ENCODE measurements at regions not wholly inside any gene's neighbourhood (a gene's known extent, or its start where the extent isn't known, plus 50 kb on each side); places are given as distances from the start of the nearest gene placed in this dataset.
"Not testable (repeated sequence)": the region's sequence is repeated elsewhere in the genome, so short reads cannot be mapped to it uniquely, and the experiment has no call there.

DNA sequence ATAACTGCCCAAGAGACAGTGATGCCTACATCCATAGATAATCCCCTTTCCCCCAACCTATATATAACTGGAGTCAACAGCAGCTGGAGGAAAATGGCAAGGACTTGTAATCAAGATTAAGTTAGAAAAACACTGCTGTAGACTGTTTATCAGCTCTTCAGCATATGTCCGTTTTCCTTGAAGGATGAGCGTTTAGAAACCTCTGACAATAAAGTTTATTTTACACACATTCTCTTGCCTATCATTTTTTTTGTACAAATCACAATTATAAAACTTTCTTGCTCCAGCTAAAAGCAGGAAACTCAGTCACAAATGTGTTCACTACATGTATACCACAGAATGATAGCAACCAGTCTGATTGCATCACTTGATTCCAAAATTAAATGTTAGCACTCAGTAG, 50.8 kb downstream of the PPIAL4G start:
- not testable (repeated sequence) for H4K20me1 ChIP-seq (ENCODE audit: insufficient read depth, low read depth, low read length); H3K4me1 ChIP-seq (ENCODE audit: low read length); DNase-seq; H3K9me2 ChIP-seq (replicated peaks; ENCODE audit: insufficient read depth, low read length); H3K9ac ChIP-seq (ENCODE audit: low read length); H3K4me2 ChIP-seq (ENCODE audit: low read depth, low read length, poor library complexity, severe bottlenecking); H3K79me2 ChIP-seq (ENCODE audit: low read length); H3K36me3 ChIP-seq (ENCODE audit: insufficient read depth, low read length); H2AFZ ChIP-seq (ENCODE audit: low read length); H3K27ac ChIP-seq (ENCODE audit: low read length); H3K9me3 ChIP-seq (ENCODE audit: low read length); H3K4me3 ChIP-seq (ENCODE audit: low read length); H3K27me3 ChIP-seq (ENCODE audit: low read length)

- H3K9me2 ChIP-seq (replicated peaks; ENCODE audit: insufficient read depth, low read length); H3K36me3 ChIP-seq (ENCODE audit: insufficient read depth, low read length); H3K4me1 ChIP-seq (ENCODE audit: low read length); DNase-seq; H3K9ac ChIP-seq (ENCODE audit: low read length); H3K79me2 ChIP-seq (ENCODE audit: low read length); H4K20me1 ChIP-seq (ENCODE audit: insufficient read depth, low read depth, low read length); H3K27ac ChIP-seq (ENCODE audit: low read length); H3K4me3 ChIP-seq (ENCODE audit: low read length); H2AFZ ChIP-seq (ENCODE audit: low read length); H3K9me3 ChIP-seq (ENCODE audit: low read length); H3K4me2 ChIP-seq (ENCODE audit: low read depth, low read length, poor library complexity, severe bottlenecking); H3K27me3 ChIP-seq (ENCODE audit: low read length): not testable (repeated sequence)
These were observed 53.2 kb downstream of the PPIAL4G start for GRCh38 chr1:148429856-148430255.

GRCh38 chr1:148426940-148427611, 56.0 kb downstream of the PPIAL4G start:
- H3K36me3 ChIP-seq (ENCODE audit: insufficient read depth, low read length); H3K79me2 ChIP-seq (ENCODE audit: low read length); H3K9ac ChIP-seq (ENCODE audit: low read length); H3K4me3 ChIP-seq (ENCODE audit: low read length); H3K4me2 ChIP-seq (ENCODE audit: low read depth, low read length, poor library complexity, severe bottlenecking); H3K4me1 ChIP-seq (ENCODE audit: low read length); H3K27ac ChIP-seq (ENCODE audit: low read length); H3K27me3 ChIP-seq (ENCODE audit: low read length); DNase-seq; H2AFZ ChIP-seq (ENCODE audit: low read length); H3K9me3 ChIP-seq (ENCODE audit: low read length); H3K9me2 ChIP-seq (replicated peaks; ENCODE audit: insufficient read depth, low read length); H4K20me1 ChIP-seq (ENCODE audit: insufficient read depth, low read depth, low read length): not testable (repeated sequence)

- not testable (repeated sequence) for H2AFZ ChIP-seq (ENCODE audit: low read length); H3K27me3 ChIP-seq (ENCODE audit: low read length); DNase-seq; H4K20me1 ChIP-seq (ENCODE audit: insufficient read depth, low read depth, low read length); H3K9ac ChIP-seq (ENCODE audit: low read length); H3K4me3 ChIP-seq (ENCODE audit: low read length); H3K27ac ChIP-seq (ENCODE audit: low read length); H3K36me3 ChIP-seq (ENCODE audit: insufficient read depth, low read length); H3K9me3 ChIP-seq (ENCODE audit: low read length); H3K79me2 ChIP-seq (ENCODE audit: low read length); H3K9me2 ChIP-seq (replicated peaks; ENCODE audit: insufficient read depth, low read length); H3K4me1 ChIP-seq (ENCODE audit: low read length); H3K4me2 ChIP-seq (ENCODE audit: low read depth, low read length, poor library complexity, severe bottlenecking)
These were observed 56.7 kb downstream of the PPIAL4G start for GRCh38 chr1:148426385-148426784.

DNA sequence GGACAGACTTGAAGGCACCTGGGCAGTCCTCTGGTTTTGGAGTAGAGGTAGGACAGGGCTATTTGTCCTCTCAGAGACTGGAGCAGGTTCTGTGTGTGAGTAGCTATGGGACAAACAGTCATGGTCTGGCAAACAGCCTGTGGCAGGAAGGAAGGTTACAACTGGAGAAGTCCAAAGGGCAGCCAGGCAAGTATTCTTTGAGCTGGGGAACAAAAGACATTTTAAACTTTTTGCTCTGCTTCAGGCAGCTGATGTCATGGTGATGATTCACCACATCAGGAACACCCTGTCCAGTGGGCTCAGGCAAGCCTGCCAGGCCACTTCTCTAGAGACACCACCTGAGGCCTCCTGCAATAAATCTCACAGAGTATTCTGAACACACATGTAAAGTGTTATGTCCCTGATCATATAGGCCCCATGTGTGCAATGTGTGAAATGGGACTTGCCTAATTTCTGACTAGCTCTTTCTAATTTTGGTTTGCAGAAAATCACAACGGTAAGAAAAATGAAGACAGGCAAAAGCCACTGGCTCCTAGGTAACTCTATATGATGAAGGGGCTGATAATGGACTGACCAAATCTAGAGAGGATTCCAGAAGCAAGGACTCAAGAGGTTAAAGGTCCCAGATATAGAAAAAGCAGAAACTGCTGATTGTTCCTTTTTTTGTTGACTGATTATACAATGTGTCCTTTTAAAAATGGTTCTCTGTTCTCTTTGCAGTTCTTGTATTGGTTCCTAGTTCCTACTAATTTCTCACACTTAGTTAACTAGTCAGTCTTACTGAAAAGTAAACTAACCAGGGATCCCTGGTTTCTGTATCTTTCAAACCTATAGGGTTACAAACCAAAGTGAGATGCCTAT, 58.7 kb downstream of the PPIAL4G start:
- not testable (repeated sequence) for H3K4me2 ChIP-seq (ENCODE audit: low read depth, low read length, poor library complexity, severe bottlenecking); H3K27me3 ChIP-seq (ENCODE audit: low read length); H3K9me2 ChIP-seq (replicated peaks; ENCODE audit: insufficient read depth, low read length); H2AFZ ChIP-seq (ENCODE audit: low read length); H3K9me3 ChIP-seq (ENCODE audit: low read length); DNase-seq; H3K27ac ChIP-seq (ENCODE audit: low read length); H3K79me2 ChIP-seq (ENCODE audit: low read length); H3K4me3 ChIP-seq (ENCODE audit: low read length); H3K4me1 ChIP-seq (ENCODE audit: low read length); H3K36me3 ChIP-seq (ENCODE audit: insufficient read depth, low read length); H4K20me1 ChIP-seq (ENCODE audit: insufficient read depth, low read depth, low read length); H3K9ac ChIP-seq (ENCODE audit: low read length)

DNA sequence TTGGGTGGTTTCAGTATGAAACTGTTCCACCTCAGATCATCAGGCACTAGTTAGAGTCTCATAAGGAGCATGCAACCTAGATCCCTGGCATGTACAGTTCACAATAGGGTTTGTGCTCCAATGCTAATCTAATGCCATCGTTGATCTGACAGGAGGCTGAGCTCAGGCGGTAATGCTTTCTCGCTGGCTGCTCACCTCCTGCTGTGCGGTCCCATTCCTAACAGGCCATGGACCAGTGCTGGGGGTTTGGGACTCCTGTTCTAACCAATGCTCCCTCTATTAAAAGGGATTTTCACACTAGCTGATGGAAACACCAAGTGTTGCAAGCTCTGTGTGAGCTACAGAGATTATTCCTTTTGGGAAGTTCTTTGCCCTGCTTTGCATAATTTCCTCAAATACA, 60.2 kb downstream of the PPIAL4G start:
- H3K9me2 ChIP-seq (replicated peaks; ENCODE audit: insufficient read depth, low read length); H3K9ac ChIP-seq (ENCODE audit: low read length); H2AFZ ChIP-seq (ENCODE audit: low read length); H3K27ac ChIP-seq (ENCODE audit: low read length); H3K27me3 ChIP-seq (ENCODE audit: low read length); H3K9me3 ChIP-seq (ENCODE audit: low read length); H4K20me1 ChIP-seq (ENCODE audit: insufficient read depth, low read depth, low read length); H3K4me1 ChIP-seq (ENCODE audit: low read length); H3K36me3 ChIP-seq (ENCODE audit: insufficient read depth, low read length); H3K4me3 ChIP-seq (ENCODE audit: low read length); DNase-seq; H3K79me2 ChIP-seq (ENCODE audit: low read length); H3K4me2 ChIP-seq (ENCODE audit: low read depth, low read length, poor library complexity, severe bottlenecking): not testable (repeated sequence)

- not testable (repeated sequence) for H3K79me2 ChIP-seq (ENCODE audit: low read length); H2AFZ ChIP-seq (ENCODE audit: low read length); H3K4me2 ChIP-seq (ENCODE audit: low read depth, low read length, poor library complexity, severe bottlenecking); H3K9me2 ChIP-seq (replicated peaks; ENCODE audit: insufficient read depth, low read length); H3K27me3 ChIP-seq (ENCODE audit: low read length); H3K9ac ChIP-seq (ENCODE audit: low read length); H3K9me3 ChIP-seq (ENCODE audit: low read length); H3K27ac ChIP-seq (ENCODE audit: low read length); DNase-seq; H3K36me3 ChIP-seq (ENCODE audit: insufficient read depth, low read length); H4K20me1 ChIP-seq (ENCODE audit: insufficient read depth, low read depth, low read length); H3K4me1 ChIP-seq (ENCODE audit: low read length); H3K4me3 ChIP-seq (ENCODE audit: low read length)
These were observed 65.9 kb downstream of the PPIAL4G start for GRCh38 chr1:148417241-148417640.

DNA sequence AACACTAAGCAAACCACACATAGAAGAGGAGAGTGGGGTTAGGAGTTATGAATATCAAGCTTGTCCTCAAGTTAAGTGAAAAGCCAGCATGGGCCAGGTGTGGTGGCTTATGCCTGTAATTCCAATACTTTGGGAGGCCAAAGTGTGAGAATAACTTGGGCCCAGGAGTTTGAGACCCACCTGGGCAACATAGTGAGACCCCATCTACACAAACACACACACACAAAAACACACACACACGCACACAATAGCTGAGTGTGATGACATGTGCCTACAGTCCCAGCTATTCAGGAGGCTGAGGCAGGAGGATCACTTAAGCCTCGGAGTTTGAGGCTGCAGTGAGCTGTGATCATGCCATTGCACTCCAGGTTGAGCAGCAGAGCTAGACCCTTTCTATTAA, 69.7 kb downstream of the PPIAL4G start:
- DNase-seq: not testable (repeated sequence)

More for the DNA sequence above, 69.7 kb downstream of the PPIAL4G start:
- H3K4me1 ChIP-seq (ENCODE audit: low read length); H3K79me2 ChIP-seq (ENCODE audit: low read length); H3K36me3 ChIP-seq (ENCODE audit: insufficient read depth, low read length); H3K27ac ChIP-seq (ENCODE audit: low read length); H2AFZ ChIP-seq (ENCODE audit: low read length); H3K9me2 ChIP-seq (replicated peaks; ENCODE audit: insufficient read depth, low read length); H3K4me3 ChIP-seq (ENCODE audit: low read length); H3K4me2 ChIP-seq (ENCODE audit: low read depth, low read length, poor library complexity, severe bottlenecking); H3K27me3 ChIP-seq (ENCODE audit: low read length); H4K20me1 ChIP-seq (ENCODE audit: insufficient read depth, low read depth, low read length); H3K9me3 ChIP-seq (ENCODE audit: low read length); H3K9ac ChIP-seq (ENCODE audit: low read length): not testable (repeated sequence)

Data from Karpas-422 (cell line).